HG03045 (cell line): ENCODE measurements at regions not wholly inside any gene's neighbourhood (a gene's known extent, or its start where the extent isn't known, plus 50 kb on each side); places are given as distances from the start of the nearest gene placed in this dataset.

Source experiments
- ATAC-seq: cut with Tn5 transposase; IDR thresholded peaks from one replicate; pipeline ENCODE4 v1.9.1; 2021; ENCODE audit warnings: mild to moderate bottlenecking, moderate library complexity; ENCODE audit not compliant: unreplicated experiment

DNA sequence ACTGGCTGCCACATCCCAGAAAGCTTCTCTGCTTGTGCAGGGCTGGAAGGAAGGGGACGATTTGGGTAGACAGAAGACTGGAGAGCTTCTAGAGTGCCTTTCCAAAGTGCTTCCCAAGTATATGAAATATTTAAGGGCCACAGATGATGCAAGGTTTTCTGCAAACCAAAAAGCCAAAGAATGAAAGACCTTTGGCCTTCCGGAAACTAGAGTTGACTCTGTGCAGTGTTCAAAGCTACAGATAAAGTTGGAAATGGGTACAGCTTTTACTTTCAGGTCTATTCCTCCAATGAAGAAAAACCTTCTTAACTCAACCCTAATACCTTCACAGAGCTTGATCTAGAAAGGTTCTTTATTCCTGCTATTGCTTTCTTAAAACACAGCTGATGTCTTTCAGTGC is 253.0 kb upstream of the KLHL29 start:
- no peak for ATAC-seq

DNA sequence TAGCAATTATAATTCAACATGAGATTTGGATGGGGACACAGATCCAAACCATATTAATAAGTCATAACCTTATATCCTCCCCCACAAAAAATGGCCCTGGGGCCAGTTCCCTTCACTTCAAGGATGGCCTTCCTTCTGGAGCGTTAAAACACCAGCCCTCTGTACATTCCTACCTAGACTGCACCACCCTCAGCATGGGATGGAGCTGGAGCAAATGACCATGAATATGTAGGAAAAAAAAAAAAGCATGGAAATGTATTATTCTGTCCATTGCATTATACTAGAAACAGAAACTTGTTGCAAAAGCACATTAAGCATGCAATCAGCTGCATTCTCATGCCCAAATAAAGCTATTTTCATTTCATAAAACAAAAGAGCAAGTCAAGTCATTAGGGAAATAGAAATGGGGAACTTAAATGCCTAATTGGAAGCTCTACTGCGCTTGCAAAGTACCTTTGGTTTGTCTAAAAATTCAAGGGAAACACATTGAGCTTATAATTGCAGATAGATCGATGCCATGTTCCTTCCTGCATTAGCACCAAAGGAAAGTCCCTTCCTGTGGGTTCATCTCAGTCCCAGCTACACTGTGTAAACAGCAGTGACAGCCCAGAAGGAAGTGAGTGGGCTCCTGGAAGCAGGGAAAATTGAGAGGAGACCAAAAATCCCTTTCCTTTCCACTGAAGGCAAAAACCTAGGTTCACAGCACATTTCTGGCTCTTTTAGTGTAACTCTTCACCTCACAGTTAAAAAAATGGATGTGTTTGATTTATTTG is 252.0 kb upstream of the KLHL29 start:
- no peak for ATAC-seq

DNA sequence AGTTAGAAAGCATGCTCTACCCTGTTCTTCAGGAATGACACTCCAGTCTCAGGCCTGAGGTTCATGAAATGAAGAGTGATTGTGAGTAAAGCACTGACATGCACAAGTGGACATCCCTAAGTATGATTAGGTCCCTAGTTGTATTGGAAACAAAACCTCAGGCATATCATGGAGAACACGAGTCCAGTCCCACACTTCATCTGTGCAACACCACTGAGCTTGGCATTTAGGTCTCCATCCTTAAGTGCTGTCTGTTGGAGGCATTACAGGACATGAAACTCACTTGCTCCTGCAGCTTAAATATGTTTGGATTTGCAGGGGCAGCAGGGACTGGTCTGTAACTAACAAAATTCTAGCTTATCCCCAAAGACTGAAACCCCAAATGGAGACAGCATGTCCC is 250.3 kb upstream of the KLHL29 start:
- no peak for ATAC-seq

DNA sequence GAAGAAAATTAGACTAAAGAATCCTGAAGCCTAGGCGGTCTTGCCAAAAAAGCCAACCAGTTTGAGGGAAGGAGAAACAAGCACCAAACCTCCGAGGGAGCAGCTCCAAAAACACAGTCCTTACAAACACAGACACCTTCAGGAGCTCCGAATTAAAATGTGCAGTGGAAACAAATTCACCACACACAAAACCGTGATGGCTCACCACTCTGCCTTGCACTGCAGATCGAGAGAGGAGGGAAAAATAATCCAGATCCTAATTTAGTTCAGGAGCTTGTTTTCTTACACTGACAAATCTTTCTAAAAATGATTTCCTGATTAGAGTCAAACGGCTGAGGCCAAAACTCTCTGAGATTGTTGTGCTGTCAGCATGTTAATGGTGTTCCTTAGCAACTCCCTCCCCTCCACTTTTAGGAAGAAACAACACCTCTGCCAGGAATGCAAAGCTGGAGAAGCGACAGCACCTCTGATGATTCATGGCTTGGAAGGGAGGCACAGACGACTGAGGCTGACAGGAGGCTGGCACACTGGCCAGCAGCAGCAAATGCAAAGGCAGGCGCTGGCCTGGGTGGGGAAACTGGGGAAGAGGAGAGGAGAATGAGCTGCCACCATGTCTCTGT is 249.4 kb upstream of the KLHL29 start:
- ATAC-seq: no peak

DNA sequence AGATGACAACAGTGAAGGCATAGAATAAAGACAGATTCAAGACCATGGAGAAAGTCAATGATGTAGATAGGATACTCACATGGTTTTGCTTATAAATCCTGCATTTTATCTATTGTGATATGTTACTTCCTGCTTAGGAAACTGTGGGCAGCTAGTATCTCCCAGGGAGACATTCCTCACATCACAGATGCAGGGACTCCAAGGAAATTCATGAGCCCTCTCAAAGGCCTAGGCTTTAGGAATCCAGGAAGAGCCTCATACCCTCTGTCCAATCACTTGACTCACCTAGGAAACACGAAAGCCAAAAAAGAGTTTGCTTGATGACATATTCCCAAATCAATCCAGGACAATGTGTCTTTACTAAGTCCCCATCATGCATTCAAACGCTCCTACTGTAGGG is 247.8 kb upstream of the KLHL29 start:
- no peak for ATAC-seq

DNA sequence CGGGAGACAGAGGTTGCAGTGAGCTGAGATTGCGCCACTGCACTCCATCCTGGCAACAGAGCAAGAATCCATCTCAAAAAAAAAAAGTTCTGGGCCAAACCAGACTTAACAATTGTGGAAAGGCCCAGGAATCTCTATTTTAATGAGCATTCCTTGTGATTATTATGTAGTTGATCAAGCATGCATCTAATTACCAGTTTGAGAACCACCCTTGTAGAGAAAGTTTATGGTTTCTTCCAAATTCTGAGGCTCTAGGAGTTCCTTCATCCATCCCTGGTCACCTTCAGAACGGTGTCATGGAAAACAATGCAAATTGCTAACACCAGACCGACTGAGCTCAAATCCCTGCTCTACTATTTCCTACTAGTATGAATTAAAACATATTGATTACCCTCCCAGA is 246.3 kb upstream of the KLHL29 start:
- ATAC-seq: no peak

DNA sequence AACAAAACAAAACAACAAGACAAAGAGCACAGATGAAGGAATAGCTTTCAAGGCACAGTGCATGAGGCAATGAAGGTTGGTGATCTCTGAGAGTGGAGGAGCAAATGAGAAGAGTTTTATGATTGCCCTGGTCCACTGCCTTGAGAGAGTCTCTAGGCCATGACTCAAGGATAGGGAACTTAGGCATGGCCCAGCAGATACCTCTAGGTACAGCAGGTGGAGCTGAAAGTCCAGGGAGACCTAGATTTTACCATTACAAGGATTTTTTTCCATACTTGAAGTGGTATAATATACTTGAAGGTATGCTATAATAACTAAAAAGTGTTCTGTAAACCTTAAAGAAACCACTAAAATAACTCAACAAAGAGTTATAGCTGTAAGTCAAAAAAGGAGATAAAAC is 239.5 kb upstream of the KLHL29 start:
- no peak for ATAC-seq

DNA sequence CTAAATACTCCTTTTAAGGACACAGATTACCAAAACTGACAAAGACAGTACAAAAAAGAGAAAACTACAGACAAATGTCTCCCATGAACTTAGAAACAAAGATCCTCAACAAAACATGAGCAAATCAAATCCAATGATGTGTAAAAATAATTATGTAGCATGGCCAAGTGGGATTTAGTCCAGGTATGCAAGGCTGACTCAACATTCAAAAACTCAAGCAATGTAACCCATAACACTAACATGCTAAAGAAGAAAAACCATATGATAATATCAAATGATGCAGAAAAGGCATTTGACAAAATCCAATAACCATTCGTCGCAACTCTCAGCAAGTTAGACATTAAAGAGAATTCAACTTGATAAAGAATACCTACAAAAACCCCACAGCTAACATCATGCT is 239.0 kb upstream of the KLHL29 start:
- ATAC-seq: no peak

DNA sequence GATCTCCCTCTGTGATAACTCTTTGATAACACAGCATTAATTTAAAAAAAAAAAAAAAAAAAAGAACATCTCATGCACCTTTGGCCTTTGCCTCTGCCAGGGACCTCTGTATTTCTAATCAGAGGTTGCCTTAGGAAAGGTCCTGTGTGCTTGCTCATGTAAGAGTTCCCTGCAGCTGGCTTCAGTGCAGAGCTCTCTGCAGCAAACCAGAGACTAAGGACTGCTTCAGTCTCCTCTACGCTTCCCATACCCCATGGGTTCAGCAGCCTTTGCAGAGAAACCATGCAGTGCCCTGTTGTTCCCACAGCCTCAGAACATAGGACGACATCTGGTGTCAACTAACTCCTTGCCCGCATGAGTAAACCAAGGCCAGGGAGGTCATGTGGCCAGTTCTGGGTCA is 236.6 kb upstream of the KLHL29 start:
- ATAC-seq: no peak

DNA sequence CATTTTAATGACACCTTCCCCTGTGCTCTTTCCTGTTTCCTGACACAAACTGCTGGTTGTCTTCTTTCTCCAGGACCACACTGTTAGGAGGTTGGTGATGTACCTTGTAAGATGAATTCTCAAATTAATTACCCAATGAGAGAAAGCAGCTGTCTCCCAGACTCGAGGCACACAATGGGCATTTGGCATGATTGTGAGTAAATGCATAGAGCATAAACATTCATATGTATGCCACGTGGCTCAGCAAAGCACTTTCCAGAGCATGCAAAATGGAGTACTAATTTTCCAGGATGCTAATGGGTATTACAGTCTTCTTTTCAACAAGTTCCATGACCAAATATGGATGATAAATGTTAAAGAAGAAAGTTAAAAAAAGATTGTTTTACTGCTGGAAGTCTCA is 235.2 kb upstream of the KLHL29 start:
- no peak for ATAC-seq

DNA sequence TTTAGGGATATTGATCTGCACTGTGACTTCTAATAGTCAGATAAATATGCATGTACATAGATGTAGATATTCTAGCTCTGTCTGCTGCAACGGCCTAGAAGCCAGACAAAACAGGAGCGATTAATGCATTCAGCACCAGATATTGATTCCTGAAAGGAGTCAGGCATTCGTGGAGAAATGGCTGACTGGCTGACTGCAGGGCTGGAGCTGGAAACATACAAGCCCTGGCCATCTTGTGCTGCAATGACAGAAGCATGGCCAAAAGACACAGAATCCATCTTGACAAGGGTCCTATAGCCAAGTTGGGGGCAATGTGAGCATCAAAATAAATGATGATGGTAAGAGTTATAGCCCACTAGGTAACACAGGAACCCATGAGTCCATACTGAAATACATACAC is 231.5 kb upstream of the KLHL29 start:
- no peak for ATAC-seq

DNA sequence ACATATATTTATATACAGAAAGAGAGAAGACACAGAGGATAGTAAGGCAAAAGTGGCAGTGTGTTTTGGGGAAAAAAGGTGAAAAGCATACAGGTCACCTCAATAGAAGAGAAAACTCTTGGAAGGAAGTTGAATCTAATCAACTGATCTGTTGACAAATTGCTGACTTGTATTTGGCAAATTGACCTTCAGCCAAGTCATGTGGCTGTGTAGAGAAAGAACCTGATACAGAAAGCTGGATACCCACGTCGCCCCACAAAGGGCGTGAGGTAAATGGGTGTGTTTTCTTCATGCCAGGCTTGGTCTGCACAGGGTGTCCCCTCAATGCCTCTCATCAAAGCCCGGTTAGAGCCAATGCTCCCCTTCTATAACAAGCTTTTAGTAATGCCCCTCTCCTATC is 230.0 kb upstream of the KLHL29 start:
- ATAC-seq: no peak

DNA sequence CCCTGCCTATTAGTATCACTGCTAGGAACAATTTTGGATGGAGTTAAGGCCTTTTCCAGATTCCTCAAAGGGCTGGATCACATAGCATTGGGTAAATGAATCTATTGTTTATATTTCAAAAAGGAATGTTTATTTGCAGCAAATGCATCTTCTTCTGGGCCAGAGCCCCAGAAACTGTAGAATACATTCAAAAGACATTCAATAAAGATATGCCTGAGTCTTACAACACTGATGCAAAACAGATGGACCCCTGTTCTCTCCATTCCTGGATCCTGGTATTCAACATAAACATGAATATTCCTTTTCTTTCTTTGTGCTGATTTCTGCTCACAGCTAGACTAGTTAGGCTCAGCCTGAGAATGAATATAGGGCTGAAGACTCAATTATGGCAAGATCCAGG is 227.2 kb upstream of the KLHL29 start:
- ATAC-seq: no peak

DNA sequence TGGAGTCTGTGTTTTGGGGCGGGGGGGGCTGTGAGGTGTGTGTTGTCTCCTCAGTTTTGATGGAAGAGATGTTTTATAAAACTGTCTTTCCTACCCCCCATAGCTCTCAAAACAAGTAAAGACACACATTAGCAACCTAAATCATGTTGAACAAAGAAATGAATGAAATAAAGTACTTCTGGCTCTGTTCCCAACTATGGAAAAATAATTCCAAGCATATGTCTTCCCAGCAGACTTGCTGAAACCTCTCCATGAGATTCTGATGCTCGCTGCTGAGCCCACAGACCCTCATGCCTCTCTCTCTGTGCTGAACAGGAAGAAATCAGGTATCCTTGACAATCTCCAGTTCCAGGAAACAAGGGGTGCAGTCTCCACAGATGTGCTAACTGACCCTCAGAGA is 226.7 kb upstream of the KLHL29 start:
- ATAC-seq: no peak

DNA sequence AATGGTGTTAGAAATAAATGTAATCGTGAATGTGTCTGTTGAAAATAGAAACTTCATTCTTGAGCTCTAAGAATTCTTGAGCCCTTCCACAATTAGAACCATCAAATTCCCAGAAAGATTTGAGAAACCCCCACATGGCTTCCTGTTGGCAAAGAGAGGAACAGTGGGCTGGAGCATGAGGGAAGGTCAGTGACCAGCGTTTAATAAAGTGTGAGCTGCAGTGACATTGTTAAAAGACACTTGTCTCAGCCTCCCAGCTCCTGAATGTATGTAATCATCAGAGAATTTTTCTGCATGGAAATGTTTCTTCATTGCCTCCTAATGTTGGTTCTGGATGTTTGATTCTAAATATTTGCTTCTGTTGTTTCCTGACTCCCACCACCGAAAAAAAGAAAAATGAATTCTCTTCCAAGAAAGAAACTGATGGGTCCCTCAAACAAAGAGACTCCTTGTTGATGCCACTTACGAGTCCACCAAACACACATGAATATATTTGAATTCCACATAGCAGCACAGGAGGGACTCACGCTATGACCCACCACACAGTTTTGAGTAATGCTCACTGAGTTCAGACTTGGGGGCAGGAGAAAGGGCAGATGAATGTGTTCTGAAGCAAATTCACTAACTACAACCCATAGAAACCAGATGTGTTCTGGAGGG is 225.1 kb upstream of the KLHL29 start:
- no peak for ATAC-seq

DNA sequence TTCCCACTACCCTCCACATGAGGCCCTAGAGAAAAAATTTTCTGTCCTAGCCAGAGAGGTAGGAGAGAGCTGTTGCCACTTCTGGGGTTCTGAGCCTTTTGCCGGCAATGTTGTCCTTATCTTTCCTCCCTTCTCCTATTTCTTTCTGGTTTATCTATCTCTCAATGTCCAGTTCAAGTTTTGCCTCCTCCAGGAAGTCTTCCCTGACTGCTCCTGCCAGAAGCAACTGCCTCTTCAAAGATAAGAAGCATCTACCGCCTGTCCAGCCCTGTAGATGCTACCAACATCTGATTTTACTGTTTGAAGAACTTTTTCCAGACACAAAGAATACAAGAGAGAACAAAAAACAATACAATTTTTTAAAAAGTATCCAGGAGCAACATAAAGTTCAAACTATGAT is 220.8 kb upstream of the KLHL29 start:
- no peak for ATAC-seq

DNA sequence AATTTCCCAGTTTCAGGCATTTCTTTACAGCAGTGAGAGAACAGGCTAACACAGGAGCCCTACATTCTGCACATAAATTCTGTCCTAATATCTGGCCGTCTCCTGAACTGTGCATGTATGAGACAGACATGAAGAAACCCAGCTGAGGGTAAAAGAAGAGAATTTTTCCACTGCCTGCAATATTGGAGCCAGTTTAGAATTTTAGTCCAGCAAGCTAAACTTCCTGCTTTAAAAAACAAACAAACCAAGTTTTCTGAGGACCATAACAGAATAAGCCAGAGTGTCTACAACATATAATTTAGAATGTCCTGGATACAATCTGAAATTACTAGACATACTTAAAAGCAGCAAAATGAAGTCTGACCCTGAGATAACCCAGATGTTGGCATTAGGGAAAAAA is 215.1 kb upstream of the KLHL29 start:
- no peak for ATAC-seq

DNA sequence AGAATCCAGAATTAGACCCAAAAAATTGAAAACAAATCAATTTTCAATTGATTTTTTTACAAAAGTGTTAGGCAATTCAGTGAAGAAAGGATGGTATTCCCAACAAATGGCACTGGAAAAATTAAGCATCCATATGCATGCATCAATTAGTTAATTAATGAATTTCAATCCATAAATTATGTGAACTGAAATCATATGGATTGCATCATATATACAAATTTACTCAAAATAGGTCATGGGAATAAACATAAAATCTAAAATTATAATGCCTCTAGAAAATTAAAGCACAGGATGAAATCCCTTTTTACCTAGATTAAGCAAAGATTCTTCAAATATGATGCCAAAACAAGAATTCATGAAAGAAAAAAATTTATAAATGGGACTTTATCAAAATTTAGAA is 213.9 kb upstream of the KLHL29 start:
- no peak for ATAC-seq

DNA sequence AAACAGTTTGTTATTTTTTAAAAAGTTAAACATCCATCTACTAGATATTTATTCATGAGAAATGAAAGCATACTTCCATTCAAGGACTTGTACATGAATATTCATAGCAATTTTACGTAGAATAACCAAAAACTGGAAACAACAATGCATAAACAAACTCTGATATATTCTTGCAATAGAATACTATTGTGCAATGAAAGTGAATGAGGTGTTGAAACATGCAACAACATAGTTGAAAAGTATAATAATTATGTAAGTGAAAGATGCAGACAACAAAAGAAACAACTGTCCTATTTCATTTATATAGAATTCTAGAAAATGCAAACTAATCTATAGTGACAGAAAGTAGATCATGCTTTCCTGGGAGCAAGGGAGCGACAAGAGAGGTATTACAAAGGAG is 206.6 kb upstream of the KLHL29 start:
- no peak for ATAC-seq

DNA sequence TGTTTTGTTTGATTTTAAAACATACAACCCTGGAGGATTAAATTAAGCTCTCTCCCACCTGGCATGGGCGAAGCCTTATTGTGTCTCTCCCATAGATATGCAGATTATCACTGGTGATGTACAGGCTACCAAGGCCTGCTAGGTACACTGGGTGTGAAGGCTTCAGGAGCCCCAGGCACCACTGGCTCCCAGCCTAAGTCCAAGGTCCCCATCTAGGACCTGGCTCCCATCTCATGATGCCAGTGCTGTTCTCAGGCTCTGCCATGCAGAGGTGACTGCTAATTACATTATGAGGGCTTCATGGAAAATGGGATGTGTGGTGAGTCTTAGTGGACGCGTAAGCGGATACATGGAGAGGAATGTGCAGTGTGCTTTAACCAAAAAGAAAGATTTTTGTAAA is 201.2 kb upstream of the KLHL29 start:
- no peak for ATAC-seq

DNA sequence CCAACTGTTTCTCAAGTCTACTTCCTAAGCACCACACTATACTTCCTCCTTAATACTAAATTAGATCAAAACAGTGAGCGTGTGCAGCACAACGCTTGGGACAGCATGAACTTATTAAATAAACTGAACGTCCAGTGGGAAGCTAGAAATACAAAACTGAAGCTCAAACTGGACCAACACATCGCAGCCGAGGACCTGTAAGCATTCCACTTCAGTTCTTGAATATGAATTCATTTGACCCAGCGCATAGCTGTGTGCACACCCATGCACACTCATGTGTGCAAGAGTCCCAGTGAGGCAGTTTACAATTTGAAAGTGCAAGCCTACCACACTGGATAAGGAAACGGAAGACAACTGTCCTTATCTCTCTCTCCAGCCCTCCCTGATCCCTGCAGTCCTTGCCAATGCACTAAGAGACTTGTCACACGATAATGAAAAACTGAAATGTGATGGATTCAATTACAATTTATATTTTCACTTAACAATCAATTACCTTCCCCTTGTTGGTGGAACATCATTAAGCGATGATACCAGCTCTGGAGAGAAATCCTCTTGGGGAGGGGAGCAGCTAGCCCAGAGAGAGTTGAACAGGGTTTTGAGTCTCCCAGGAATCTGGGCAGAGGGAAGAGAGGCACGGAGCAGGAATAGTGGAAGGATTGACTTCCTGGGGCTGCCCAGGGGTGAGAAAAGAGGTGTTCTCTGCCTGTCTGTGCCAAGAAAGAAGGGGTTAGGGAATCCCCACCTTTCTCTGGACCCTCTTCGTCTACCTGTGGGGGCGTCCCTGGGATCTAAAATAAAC is 186.5 kb upstream of the KLHL29 start:
- ATAC-seq: no peak
